SK-MEL-5 (cell line): ENCODE measurements at regions not wholly inside any gene's neighbourhood (a gene's known extent, or its start where the extent isn't known, plus 50 kb on each side); places are given as distances from the start of the nearest gene placed in this dataset.
"Not testable (repeated sequence)": the region's sequence is repeated elsewhere in the genome, so short reads cannot be mapped to it uniquely, and the experiment has no call there.

ENCODE experiments used
- DNase-seq: peaks from one replicate; pipeline ENCODE4 v3.0.0-alpha.2; 2016; ENCODE audit warnings: low read depth, low spot score
- in situ Hi-C: cut with HindIII; loops from 2 replicates; pipeline ENCODE4 v1.10.0; 2016; ENCODE audit warnings: low sequenced_read_pairs, high pct_unique_total_duplicates, low pct_unique_long_range_greater_than_20kb

DNA sequence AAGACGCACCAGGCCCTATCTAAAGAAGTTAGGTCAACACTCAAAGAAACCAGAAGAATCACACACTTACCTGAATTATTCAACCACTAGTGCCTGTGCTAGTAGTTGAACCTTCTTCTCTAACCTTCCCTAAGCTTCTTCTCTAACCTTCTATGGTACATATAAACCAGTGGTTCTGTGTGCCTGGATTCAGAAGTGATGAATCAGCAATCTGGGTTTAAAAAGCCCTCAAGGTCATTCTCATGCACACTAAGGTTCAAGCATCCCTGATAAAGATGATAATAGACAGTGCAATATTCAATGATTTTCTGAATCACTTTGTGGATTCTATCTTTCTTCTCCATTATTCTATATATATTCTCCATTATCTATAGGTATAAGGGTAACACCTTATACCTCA, 271.4 kb upstream of the TBX18 start:
- no peak for DNase-seq
- in situ Hi-C loops = no loop called here

DNA sequence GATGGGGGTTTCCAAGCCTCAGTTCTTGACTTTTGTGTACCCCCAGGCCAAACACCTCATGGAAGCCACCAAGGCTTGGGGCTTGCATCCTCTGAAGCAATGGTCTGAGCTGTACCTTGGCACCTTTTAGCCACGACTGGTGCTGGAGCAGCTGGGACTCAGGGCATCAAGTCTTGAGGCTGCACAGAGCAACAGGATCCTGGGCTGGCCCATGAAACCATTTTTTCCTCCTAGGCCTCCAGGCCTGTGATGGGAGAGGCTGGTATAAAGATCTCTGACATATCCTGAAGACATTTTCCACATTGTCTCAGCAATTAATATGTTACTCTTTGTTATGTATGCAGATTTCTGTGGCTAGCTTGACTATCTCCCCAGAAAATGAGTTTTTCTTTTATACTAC, 269.1 kb upstream of the TBX18 start:
- in situ Hi-C loops = no loop called here
- DNase-seq = no peak

DNA sequence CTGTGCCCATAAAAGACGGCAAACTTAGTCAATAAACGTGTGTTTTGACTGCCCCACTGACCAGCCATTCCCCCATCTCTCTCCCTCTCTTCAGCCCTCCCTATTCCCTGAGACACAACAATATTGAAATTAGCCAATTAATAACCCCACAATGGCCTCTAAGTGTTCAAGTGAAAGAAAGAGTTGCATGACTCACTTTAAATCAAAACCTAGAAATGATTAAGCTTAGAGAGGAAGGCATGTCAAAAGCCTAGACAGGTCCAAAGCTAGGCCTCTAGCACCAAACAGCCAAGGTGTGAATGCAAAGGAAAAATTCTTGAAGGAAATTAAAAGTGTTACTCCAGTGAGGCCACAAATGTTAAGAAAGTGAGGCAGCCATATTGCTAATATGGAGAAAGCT, 261.6 kb upstream of the TBX18 start:
- in situ Hi-C loops = no loop called here
- no peak for DNase-seq

DNA sequence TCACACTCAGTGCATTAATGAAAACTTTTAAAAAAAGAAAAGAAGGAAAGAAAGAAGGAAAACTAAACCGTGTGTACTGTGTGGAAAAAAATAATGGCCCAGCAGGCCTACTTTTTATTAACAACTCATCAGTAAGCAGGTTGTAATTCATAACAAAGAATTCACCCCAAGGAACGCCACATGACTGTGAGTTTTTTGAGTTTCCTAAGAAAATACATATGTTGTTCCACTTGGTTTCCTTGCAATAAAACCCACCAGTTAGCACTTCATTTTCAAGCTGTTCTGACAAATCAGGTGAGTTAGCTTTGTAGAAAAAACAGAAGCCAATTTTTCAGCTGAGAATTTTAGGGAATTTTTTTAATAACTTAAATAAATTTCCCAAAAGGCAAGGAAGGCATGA, 259.3 kb upstream of the TBX18 start:
- no peak for DNase-seq
- in situ Hi-C loops = no loop called here

DNA sequence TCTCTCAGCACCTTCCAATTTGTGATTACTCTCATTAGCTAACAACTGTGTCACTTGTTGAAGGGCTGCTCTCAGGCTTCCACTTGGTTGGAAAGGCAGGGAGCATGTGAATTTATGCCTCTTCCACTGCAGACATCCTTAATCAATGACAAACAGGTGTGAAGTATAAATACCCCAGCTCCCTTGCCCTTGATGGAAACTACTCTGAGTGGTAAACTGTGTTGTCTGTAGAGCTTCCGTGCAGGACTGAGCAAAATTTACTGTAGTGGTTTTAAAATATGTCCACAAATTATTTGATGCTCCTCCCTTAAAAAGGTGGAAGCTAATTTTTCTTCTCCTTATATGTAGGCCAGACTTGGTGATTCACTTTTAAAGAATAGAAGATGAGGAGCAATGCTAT, 253.0 kb upstream of the TBX18 start:
- in situ Hi-C loops = no loop called here
- no peak for DNase-seq

DNA sequence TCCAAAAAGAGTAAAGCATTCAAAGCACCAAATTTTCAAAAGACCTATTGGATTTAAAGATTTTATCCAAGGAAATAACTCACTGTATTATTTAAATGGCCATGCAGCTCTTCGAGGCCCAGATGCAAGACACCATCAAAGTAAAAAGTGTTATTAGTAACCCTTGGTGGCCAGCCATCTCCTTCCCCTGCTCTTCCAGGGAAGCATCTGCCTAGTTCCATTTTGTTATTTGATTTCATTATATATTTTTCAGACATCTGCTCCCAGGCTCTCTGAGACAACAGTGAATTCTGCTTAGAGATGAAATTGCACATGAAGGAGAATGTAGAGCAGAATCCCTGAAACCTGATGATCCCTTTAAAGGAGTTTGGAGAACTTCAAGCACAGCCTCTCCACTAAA, 252.3 kb upstream of the TBX18 start:
- no peak for DNase-seq
- in situ Hi-C loops = no loop called here

DNA sequence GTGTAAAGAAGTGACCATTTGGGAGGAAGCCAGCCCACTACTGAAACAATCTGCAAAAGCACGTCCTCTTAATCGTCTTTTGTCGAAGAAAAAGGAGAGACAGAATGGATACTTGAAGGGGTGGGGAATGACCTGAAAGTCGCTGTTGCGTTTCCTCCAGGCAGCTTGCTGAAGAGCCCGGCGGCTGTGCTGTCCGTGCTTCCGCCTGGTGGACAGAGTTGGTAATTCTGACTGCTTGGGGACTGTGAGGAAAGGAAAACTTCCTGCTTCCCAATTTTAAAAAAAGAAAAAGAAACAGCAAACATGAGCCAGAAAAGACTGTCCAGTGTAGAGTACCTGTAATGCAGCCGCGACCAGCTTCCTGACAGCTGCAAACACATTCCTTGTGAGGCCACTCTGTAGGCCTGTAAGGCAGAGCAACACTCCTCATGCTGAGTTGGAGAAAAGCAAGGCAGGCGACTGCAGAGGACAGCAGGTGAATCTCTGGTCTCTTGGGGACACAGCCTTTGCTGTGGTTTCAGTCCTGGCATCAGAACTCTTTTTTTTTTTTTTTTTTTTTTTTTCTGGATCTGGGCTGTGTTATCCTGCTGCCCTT, 251.1 kb upstream of the TBX18 start:
- peak; percentile 68 for DNase-seq
- in situ Hi-C loops = no loop called here

DNA sequence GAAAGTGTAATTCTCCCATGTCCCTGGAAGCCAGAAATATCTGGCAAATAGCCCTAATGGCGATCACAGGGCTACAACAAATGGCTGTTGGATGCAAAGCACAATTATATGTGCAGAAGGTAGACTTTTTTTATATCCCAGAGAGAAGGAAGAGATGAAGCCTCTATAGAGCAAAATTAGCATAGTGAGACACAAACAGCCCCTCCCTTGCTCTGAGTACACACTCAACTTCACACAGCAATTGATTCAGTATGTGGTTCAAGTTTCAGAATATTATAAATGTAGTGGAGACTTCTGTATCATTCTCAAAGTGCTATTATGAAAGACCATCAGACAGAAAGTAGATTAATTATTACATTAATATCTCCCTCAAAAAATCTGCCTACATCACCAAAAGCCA, 246.5 kb upstream of the TBX18 start:
- DNase-seq = no peak
- in situ Hi-C loops = no loop called here

DNA sequence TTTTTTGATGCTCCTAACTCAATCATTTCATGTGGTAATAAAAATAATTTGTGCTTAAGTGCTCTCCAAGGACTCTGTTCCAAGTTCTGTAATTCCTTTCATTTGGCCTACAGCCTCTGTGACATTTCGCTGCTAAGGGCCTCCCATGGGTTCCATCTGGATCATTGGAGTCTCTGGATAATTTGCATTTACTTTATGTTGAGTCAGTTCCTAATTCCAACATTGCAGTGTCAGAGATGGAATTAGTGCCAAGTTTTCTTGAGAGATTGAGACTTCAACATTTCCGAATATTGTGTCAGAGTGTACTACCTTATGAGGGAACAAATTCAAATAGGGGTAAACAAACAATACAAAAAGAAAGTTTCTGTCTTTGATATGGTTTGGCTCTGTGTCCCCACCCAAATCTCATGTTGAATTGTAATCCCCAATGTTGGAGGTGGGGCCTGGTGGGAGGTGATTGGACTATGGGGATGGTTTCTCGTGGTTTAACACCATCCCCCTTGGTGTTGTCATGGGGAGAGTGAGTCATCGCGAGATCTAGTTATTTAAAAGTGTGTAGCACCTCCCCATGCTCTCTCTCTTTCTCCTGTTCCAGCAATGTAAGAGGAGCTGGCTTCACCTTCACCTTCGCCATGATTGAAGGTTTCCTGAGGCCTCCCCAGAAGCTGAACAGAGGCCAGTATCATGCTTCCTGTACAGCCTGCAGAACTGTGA, 244.1 kb upstream of the TBX18 start:
- no peak for DNase-seq
- in situ Hi-C loops = no loop called here

DNA sequence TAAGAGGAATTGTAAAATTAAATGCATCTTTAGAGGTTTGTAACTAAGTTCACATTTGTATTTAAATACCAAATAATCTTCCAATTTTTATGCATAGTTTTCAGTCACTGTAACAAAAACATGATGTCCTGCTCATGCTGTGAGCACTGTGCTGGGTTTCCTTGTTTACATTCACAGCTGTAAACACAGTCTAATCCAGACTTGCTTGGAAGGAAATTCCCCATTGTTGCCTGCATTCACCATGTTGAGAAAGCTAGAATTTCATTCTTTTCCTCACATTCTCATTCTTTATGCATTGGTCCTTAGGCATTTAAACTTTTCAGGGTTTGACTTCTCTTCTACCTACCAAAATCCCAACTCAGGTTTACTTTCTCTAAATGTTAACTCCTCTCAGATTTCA, 242.0 kb upstream of the TBX18 start:
- DNase-seq = no peak
- in situ Hi-C loops = no loop called here

DNA sequence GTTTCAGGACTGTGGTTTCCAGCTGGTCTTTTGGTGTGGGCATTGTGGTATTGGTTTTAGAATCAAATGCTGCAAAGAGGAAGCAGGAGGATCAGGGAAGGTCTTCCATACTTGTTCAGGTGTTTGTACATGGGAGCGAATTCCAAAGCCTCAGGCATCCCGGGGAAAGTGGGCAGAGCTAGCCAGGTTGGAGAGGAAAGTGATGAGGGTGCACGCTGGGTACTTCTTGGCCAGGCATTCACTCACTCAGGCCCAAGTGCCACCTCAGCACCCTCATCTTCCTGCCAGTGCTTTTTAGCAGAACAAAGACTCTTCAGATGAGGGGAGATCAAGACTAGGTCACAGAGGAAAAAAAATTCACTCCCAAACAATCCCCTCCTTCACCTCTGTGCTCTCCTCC, 241.1 kb upstream of the TBX18 start:
- peak; percentile 9 for DNase-seq
- in situ Hi-C loops = no loop called here

DNA sequence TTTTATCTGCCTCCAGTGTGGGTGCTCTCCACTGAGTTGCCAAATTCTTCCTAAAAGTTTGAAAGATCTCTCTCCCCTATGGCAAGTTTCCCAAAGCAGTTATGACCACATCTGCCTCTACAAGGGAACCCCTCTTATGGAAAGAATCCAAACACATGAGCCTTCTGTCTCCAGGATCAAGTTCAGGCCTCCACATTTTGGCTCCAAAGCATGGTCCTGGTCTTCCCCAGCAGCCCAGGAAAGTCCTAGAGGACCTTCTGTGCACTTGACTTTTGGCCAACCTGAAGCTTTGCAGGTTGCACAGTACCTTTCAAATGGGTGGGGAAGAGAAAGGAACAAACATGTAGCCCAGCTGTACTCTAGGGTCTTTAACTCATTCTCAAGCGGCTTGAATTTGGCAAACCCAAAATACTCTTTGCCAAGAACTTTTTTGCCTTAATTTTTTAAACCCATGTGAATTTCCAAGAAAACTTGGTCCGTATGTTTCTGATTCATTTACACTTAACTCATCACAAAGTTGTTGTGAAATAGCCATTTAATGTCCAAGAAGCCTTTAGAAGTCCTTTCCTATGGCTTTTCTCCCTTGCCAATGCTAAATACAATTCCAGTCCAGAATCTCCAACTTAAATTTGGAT, 240.1 kb upstream of the TBX18 start:
- no peak for DNase-seq
- in situ Hi-C loops = no loop called here

DNA sequence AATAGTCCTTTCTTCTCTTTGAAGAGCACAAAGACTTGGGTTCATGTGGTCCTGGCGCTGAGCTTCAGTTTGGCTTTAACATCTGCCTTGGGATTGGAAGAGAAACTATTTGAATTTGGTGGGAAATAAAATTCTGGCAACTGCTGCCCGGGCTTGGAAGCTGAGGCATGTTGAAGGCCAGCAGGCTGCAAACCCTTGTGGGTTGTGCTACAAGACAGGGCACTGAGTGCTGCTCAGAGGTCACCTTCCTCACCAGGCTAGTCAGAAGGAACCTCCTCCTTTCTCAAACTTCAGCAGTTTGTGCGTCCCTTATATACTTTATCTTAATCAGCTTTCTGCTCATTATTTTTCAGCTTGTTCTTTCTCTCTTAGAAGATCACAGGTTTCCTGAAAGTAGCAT, 238.4 kb upstream of the TBX18 start:
- in situ Hi-C loops = no loop called here
- DNase-seq = no peak

DNA sequence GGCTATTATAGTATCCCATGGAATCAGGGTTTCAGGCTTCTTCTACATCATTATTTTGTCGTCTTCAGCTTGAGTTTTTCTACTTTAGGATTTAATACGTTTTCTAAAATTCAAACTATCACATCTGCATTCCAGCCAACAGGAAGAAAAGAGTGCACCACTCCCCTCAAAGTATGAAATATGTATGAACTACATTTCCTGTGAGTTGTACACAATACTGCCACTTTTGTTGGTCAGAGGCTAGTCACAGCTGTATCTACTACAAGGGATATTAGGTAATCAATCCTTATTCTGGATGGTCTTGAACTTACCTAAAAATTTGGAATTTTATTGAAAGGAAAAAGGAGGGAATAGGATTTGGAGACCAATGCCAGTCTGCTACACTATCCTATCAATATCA, 235.6 kb upstream of the TBX18 start:
- in situ Hi-C loops = no loop called here
- DNase-seq = no peak

DNA sequence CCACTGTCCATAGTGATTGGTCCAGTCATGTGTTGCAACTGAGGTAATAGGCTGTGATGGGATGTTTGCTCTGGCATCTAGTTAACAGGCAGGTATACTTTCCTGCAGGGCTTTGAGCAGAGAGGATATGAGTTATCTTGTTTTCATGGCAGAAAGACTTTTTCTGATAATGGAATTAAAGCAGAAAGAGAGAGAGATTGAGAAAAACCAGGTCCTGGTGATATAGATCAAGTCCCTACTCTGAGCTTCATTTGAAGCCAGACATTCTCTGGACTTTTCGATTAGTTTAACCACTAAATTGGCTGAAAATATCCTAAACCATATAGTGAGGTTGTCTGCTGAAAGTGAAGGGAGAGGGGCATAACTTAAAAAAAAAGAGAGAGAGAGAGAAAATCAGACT, 233.8 kb upstream of the TBX18 start:
- DNase-seq = no peak
- in situ Hi-C loops = no loop called here

DNA sequence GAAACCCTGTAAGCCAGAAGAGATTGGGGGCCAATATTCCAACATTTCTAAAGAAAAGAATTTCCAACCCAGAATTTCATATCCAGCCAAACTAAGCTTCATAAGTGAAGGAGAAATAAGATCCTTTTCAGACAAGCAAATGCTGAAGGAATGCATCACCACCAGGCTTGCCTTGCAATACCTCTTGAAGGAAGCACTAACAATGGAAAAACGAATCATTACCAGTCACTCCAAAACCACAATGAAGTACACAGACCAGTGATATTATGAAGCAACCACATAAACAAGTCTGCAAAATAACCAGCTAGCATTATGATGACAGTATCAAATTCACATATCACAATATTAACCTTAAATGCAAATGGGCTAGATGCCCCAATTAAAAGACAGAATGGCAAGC, 224.4 kb upstream of the TBX18 start:
- DNase-seq, in situ Hi-C loops: not testable (repeated sequence)

DNA sequence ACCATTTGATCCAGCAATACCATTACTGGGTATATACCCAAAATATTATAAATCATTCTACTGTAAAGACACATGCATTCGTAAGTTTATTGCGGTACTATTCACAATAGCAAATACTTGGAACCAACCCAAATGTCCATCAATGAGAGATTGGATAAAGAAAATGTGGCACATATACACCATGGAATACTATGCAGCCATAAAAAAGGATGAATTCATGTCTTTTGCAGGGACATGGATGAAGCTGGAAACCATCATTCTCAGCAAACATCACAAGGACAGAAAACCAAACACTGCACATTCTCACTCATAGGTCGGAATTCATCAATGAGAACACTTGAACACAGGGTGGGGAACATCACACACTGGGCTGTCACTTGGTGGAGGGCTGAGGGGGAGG, 221.1 kb upstream of the TBX18 start:
- DNase-seq, in situ Hi-C loops: not testable (repeated sequence)

DNA sequence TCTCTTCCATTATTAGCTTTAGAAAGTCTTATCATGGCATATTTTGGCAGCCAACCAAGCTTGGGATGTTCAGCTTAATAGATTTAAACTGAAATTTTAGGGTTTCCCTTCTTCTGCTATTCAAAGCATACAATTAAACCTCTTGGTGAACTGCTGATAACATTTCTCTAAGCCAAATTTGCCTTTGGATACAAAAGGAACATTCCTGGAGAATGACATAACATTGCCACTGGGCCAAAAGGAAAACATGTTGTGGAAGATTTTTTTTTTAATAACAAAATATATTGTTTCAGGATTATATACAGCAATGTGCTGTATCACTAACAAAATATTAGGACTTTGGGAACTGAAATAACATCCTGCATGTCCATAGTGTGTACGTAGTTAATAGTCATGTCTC, 215.1 kb upstream of the TBX18 start:
- no peak for DNase-seq
- in situ Hi-C loops = no loop called here

DNA sequence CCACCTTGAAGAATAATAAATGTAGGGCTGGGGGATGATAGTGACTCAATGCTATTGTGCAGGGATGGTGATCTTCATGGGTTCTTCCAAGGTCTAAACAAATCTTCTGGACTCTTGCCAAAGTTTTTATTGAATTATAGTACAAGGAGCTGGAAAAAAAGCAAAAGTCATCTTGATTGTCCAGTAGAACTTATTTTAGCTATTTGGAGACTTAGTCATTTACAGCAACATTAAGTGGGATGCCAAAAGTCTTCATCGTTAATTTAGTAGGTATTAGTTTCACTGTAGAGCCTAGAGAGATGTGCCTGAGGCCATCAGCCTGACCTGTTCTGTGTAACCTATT, 212.9 kb upstream of the TBX18 start:
- in situ Hi-C loops = no loop called here
- DNase-seq = no peak
